Naive thymus-derived CD4-positive, alpha-beta T cell (primary cell): ENCODE measurements at regions not wholly inside any gene's neighbourhood (a gene's known extent, or its start where the extent isn't known, plus 50 kb on each side); places are given as distances from the start of the nearest gene placed in this dataset.
A peak's percentile ranks its signal among the peaks of the same experiment; 100 is the strongest.
"Not testable (repeated sequence)": the region's sequence is repeated elsewhere in the genome, so short reads cannot be mapped to it uniquely, and the experiment has no call there.

Experiments used
- ATAC-seq: fragments of 150-1000 bp; cut with Tn5 transposase; 2 replicates; pipeline ENCODE4 v1.10.0; 2021; ENCODE audit warnings: mild to moderate bottlenecking, moderate library complexity
- CTCF ChIA-PET: fragments of 350-600 bp; sonication (Branson Sonifier 250); formaldehyde crosslinking; loops from one replicate; lab custom pipeline; 2021; ENCODE audit warnings: antibody characterized with exemption; lab: Charles Lee
- POLR2A ChIA-PET: fragments of 350-600 bp; sonication (Branson Sonifier 250); formaldehyde crosslinking; loops from one replicate; lab custom pipeline; 2021; ENCODE audit warnings: antibody characterized with exemption, inconsistent platforms; lab: Charles Lee
- DNase-seq, 9 donors: peaks; one replicate each; pipeline versions ENCODE4 v3.0.0 to v3.0.0-alpha.2; 2020 to 2022; ENCODE audit warnings: mixed read lengths in 1 of 9
- H3K27ac ChIP-seq: one replicate; pipeline ENCODE4 v1.7.0; 2013; ENCODE audit warnings: mild to moderate bottlenecking, low read depth, low read length, moderate library complexity
- H3K27me3 ChIP-seq, 2 donors: one replicate each; pipeline ENCODE4 v1.7.0; 2013; ENCODE audit warnings: low read length in 2 of 2, mild to moderate bottlenecking in 2 of 2, moderate library complexity in 2 of 2; ENCODE audit not compliant: control insufficient read depth in 2 of 2, insufficient read depth in 2 of 2
- H3K36me3 ChIP-seq, 3 experiments: 1 replicate in 2 of 3; 2 replicates in 1 of 3; pipeline ENCODE4 v1.7.0; 2013; ENCODE audit warnings: low read length in 3 of 3, mild to moderate bottlenecking in 3 of 3, moderate library complexity in 1 of 3; ENCODE audit not compliant: insufficient read depth in 3 of 3, control insufficient read depth in 2 of 3
- H3K4me1 ChIP-seq, 2 donors: one replicate each; pipeline ENCODE4 v1.7.0; 2013; ENCODE audit warnings: low read length in 2 of 2, mild to moderate bottlenecking in 2 of 2, moderate library complexity in 1 of 2; ENCODE audit not compliant: control insufficient read depth in 2 of 2, insufficient read depth in 2 of 2
- H3K4me3 ChIP-seq: 2 replicates; pipeline ENCODE4 v1.7.0; 2013; ENCODE audit warnings: mild to moderate bottlenecking, low read length
- H3K9me3 ChIP-seq, 3 experiments: 1 replicate in 2 of 3; 2 replicates in 1 of 3; pipeline ENCODE4 v1.7.0; 2013; ENCODE audit warnings: low read length in 3 of 3; ENCODE audit not compliant: control insufficient read depth in 2 of 3
- H3K27ac Mint-ChIP-seq, 9 donors: one replicate each; pipeline ENCODE4 v1.8.0; 2020 to 2022; ENCODE audit warnings: mixed read lengths in 9 of 9, mild to moderate bottlenecking in 8 of 9, moderate library complexity in 5 of 9, inconsistent platforms in 2 of 9
- H3K27me3 Mint-ChIP-seq, 5 donors: one replicate each; pipeline ENCODE4 v1.8.0; 2021 to 2022; ENCODE audit warnings: mixed read lengths in 5 of 5, mild to moderate bottlenecking in 1 of 5
- H3K36me3 Mint-ChIP-seq, 5 donors: one replicate each; pipeline ENCODE4 v1.8.0; 2020 to 2022; ENCODE audit warnings: mixed read lengths in 5 of 5, mild to moderate bottlenecking in 3 of 5, inconsistent platforms in 1 of 5
- H3K4me1 Mint-ChIP-seq, 7 donors: one replicate each; pipeline ENCODE4 v1.8.0; 2020 to 2022; ENCODE audit warnings: mixed read lengths in 7 of 7, mild to moderate bottlenecking in 3 of 7, inconsistent platforms in 1 of 7
- H3K4me3 Mint-ChIP-seq, 10 donors: one replicate each; pipeline ENCODE4 v1.8.0; 2020 to 2022; ENCODE audit warnings: mild to moderate bottlenecking in 10 of 10, mixed read lengths in 10 of 10, moderate library complexity in 6 of 10, inconsistent platforms in 2 of 10
- H3K9me3 Mint-ChIP-seq, 11 donors: one replicate each; pipeline ENCODE4 v1.8.0; 2020 to 2022; ENCODE audit warnings: mixed read lengths in 11 of 11, mild to moderate bottlenecking in 4 of 11, inconsistent platforms in 1 of 11, moderate library complexity in 1 of 11
- intact Hi-C, 2 donors: fragments of 100-400 bp; cut with micrococcal nuclease; formaldehyde crosslinking; loops; one replicate each; pipeline ENCODE4 v1.15.1; 2023

GRCh38 chr6:112688487-112689165 lies 341.5 kb downstream of the RFPL4B start:
- H3K4me1 ChIP-seq, result not testable (repeated sequence)

GRCh38 chr6:112689183-112689858 lies 342.2 kb downstream of the RFPL4B start:
- H3K36me3 Mint-ChIP-seq, H3K27me3 Mint-ChIP-seq, CTCF ChIA-PET, H3K4me3 ChIP-seq, H3K4me1 Mint-ChIP-seq, H3K27ac ChIP-seq, POLR2A ChIA-PET, H3K36me3 ChIP-seq, H3K4me1 ChIP-seq, H3K4me3 Mint-ChIP-seq, DNase-seq, H3K27ac Mint-ChIP-seq, H3K9me3 ChIP-seq, ATAC-seq, H3K27me3 ChIP-seq, H3K9me3 Mint-ChIP-seq, intact Hi-C loops: not testable (repeated sequence)

More at GRCh38 chr6:112688487-112689165, 341.5 kb downstream of the RFPL4B start:
- H3K4me3 ChIP-seq, H3K4me1 Mint-ChIP-seq, H3K36me3 Mint-ChIP-seq, H3K9me3 Mint-ChIP-seq, H3K27me3 Mint-ChIP-seq, H3K9me3 ChIP-seq, H3K36me3 ChIP-seq, CTCF ChIA-PET, intact Hi-C loops, H3K27ac Mint-ChIP-seq, DNase-seq, H3K27ac ChIP-seq, POLR2A ChIA-PET, H3K27me3 ChIP-seq, ATAC-seq: not testable (repeated sequence)
- peak overlapping the region in 2 of 10 donors; percentile 26 to 41 for H3K4me3 Mint-ChIP-seq

- peaks cover 0 to 6% (median 0%) of the 10 kb centered on the region in 7 donors for H3K4me1 Mint-ChIP-seq
- CTCF ChIA-PET, result interaction anchor here (0.6 kb wide), 1 partner anchor 1005 kb away, joined by 3 read pairs; no protein-coding TSS in a partner anchor
These were observed 343.5 kb downstream of the RFPL4B start for GRCh38 chr6:112690497-112691202.

GRCh38 chr6:112691289-112691688 lies 344.2 kb downstream of the RFPL4B start:
- no peaks in the 10 kb centered on the region for H3K9me3 ChIP-seq
- ChIA-PET POLR2A (no interaction called here), CTCF (no interaction called here)
- Mint-ChIP-seq H3K4me3 (no peak overlapping the region), H3K27ac (no peak overlapping the region), H3K36me3 (no peaks in the 10 kb centered on the region), H3K9me3 (peaks cover 0 to 3% (median 0%) of the 10 kb centered on the region in 11 donors), H3K4me1 (peaks cover 0 to 6% (median 0%) of the 10 kb centered on the region in 7 donors), H3K27me3 (no peaks in the 10 kb centered on the region)
- H3K4me3 ChIP-seq, result no peak overlapping the region
- H3K36me3 ChIP-seq, result no peaks in the 10 kb centered on the region
- H3K27ac ChIP-seq, result no peak overlapping the region
- H3K27me3 ChIP-seq, result no peaks in the 10 kb centered on the region
- DNase-seq (no peak), ATAC-seq (no peak)
- no peaks in the 10 kb centered on the region for H3K4me1 ChIP-seq
- intact Hi-C loops, result no loop called here

More at GRCh38 chr6:112690497-112691202, 343.5 kb downstream of the RFPL4B start:
- no peaks in the 10 kb centered on the region for H3K9me3 ChIP-seq
- H3K9me3 Mint-ChIP-seq, result peaks cover 0 to 1% (median 0%) of the 10 kb centered on the region in 11 donors
- intact Hi-C loops, result no loop called here
- POLR2A ChIA-PET, result no interaction called here
- H3K27ac ChIP-seq, result no peak overlapping the region
- H3K4me3 Mint-ChIP-seq, result no peak overlapping the region
- no peaks in the 10 kb centered on the region for H3K27me3 ChIP-seq
- ATAC-seq (no peak), DNase-seq (no peak)
- H3K4me3 ChIP-seq, result no peak overlapping the region
- H3K36me3 ChIP-seq, result no peaks in the 10 kb centered on the region
- H3K36me3 Mint-ChIP-seq, result no peaks in the 10 kb centered on the region
- no peaks in the 10 kb centered on the region for H3K4me1 ChIP-seq
- H3K27me3 Mint-ChIP-seq, result no peaks in the 10 kb centered on the region
- no peak overlapping the region for H3K27ac Mint-ChIP-seq

- H3K4me1 Mint-ChIP-seq, result no peaks in the 10 kb centered on the region
- Histone ChIP-seq H3K27me3 (no peaks in the 10 kb centered on the region), H3K27ac (no peak overlapping the region), H3K4me3 (no peak overlapping the region), H3K4me1 (no peaks in the 10 kb centered on the region), H3K36me3 (no peaks in the 10 kb centered on the region), H3K9me3 (no peaks in the 10 kb centered on the region)
- intact Hi-C loops, result no loop called here
- H3K9me3 Mint-ChIP-seq, result peaks cover 0 to 5% (median 0%) of the 10 kb centered on the region in 11 donors
- H3K4me3 Mint-ChIP-seq, result no peak overlapping the region
- DNase-seq, result no peak
- POLR2A ChIA-PET, result no interaction called here
- no peak for ATAC-seq
- no peaks in the 10 kb centered on the region for H3K36me3 Mint-ChIP-seq
- CTCF ChIA-PET, result interaction anchor here (0.5 kb wide), 2 partner anchors 1176 to 1942 kb away, joined by 3 read pairs; no protein-coding TSS in a partner anchor
- H3K27ac Mint-ChIP-seq, result no peak overlapping the region
- H3K27me3 Mint-ChIP-seq, result no peaks in the 10 kb centered on the region
These were observed 347.9 kb downstream of the RFPL4B start for GRCh38 chr6:112695001-112695400.

GRCh38 chr6:112697265-112697664 lies 350.1 kb downstream of the RFPL4B start:
- DNase-seq (no peak), ATAC-seq (no peak)
- no peaks in the 10 kb centered on the region for H3K4me1 Mint-ChIP-seq
- H3K27ac Mint-ChIP-seq, result no peak overlapping the region
- intact Hi-C loops, result no loop called here
- no peaks in the 10 kb centered on the region for H3K36me3 Mint-ChIP-seq
- CTCF ChIA-PET, result no interaction called here
- Histone ChIP-seq H3K9me3 (no peaks in the 10 kb centered on the region), H3K27me3 (no peaks in the 10 kb centered on the region), H3K4me3 (no peak overlapping the region), H3K36me3 (no peaks in the 10 kb centered on the region), H3K27ac (no peak overlapping the region), H3K4me1 (no peaks in the 10 kb centered on the region)
- peaks cover 0 to 13% (median 1%) of the 10 kb centered on the region in 11 donors for H3K9me3 Mint-ChIP-seq
- POLR2A ChIA-PET, result no interaction called here
- H3K27me3 Mint-ChIP-seq, result no peaks in the 10 kb centered on the region
- H3K4me3 Mint-ChIP-seq, result no peak overlapping the region
